NCI-H510A treated with DMSO at 0.1 percent for 48 hours (cell line): ENCODE measurements at regions not wholly inside any gene's neighbourhood (a gene's known extent, or its start where the extent isn't known, plus 50 kb on each side); places are given as distances from the start of the nearest gene placed in this dataset.
"Not testable (repeated sequence)": the region's sequence is repeated elsewhere in the genome, so short reads cannot be mapped to it uniquely, and the experiment has no call there.

ENCODE experiments used
- DNase-seq: peaks from one replicate; lab custom pipeline; 2025; lab: John Stamatoyannopoulos, UW

GRCh38 chr11:69904974-69905535 lies 85.8 kb upstream of the FGF3 start:
- no peak for DNase-seq

GRCh38 chr11:69905611-69906452 lies 86.6 kb upstream of the FGF3 start:
- no peak for DNase-seq

GRCh38 chr11:69906453-69906907 lies 87.3 kb upstream of the FGF3 start:
- DNase-seq = no peak

DNA sequence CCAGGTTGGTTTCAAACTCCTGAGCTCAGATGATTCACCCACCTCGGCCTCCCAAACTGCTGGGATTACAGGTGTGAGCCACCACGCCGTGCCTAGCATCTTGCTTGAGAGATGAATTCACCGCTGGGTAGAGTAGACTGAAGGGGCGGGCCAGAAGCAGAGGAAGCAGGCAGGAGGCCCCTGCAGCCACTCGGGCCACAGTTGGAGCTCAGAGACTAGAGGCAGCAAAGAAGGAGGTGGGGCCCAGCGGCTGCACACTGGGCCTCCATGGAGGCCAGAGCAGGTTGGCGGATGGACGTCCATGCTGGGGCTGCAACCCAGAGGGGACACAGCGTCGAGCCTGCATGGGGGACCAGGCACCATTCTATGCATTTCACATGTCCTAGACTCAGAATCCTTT lies 88.4 kb upstream of the FGF3 start:
- no peak for DNase-seq

- no peak for DNase-seq
Measured at GRCh38 chr11:69908511-69909220, 89.5 kb upstream of the FGF3 start.

- no peak for DNase-seq
Measured at GRCh38 chr11:69909561-69910518, 90.6 kb upstream of the FGF3 start.

DNA sequence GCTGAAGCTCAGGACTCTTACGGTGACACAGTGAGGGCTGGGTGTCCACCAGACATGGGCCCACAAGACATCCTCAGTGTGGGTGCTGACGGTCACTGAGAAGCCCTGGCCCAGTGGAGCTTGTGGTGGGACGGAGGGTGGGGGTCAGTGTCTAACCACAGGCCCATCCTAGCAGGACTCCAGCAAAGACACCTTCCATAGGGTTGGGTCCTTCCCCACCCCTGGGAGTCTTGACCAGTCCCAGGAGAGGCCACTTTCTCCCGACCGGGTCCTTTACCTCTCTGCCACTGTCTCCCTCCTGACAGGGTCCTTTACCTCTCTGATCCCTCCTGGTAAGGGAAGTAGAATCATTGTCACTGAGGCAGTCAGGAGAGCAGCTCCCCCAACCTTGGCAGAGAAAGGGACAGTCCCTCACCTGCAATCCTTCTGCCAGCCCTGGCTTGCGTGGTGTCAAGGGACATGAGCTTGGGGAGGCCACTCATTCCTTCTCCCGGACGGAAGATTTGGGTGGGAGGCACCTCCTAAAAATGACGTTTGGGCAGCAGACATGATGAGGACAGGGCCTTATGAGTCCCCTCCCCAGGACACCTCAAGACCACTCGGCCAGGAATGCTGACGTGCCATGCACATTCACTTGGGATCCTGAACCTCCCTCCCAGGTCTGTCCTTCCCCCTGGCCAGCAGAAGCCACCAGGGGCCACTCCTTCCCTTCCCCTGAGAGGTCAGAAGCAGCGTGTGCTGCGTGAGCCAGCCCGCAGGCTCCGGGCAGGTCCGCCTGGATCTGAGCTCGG lies 91.5 kb upstream of the FGF3 start:
- DNase-seq = no peak

DNA sequence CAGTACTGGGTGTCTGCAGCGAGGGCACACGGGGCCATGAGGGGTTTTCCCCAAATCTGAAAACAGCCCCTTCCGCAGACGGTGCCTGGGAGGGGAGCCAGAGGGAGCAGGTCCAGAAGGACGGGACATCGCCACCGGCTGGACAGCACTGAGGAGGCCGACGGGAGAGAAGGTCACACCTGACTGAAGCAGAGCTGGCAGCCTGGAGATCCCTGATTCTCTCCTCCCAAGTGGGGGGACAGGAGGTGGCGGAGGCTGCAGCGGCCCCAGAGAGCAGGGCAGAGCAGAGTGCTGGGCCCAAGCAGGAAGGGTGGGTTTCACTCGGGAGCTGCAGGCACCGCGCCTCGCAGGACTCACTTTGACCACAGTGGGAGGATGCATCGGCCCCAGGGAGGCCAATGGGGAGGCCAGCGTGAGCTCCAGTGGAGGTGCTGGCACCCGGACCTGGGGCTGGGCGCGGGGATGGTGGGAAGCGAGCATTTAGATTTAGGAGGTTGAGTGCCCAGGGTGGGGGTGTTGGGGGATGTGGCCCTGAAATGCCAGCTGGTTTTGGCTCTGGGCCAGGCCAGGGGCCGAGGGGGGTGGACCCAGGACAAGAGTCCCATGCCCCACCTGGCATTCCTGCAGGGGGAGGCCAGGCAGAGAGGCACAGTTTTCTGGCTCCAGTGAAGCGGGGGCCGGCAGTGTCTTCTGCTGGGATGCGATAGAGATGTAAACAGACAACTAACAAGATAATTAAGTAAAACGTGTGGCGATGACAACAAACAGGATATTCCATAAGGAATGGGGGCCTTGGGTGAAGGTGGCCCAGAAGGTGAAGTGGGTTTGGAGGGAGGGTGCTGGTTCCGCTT lies 92.3 kb upstream of the FGF3 start:
- no peak for DNase-seq

GRCh38 chr11:69912161-69912910 lies 93.1 kb upstream of the FGF3 start:
- DNase-seq = no peak

GRCh38 chr11:69912911-69913451 lies 93.8 kb upstream of the FGF3 start:
- DNase-seq = no peak

GRCh38 chr11:69913591-69914285 lies 94.5 kb upstream of the FGF3 start:
- no peak for DNase-seq

GRCh38 chr11:69914286-69915150 lies 95.3 kb upstream of the FGF3 start:
- DNase-seq = no peak

- DNase-seq = no peak
Measured at GRCh38 chr11:69915151-69915500, 95.9 kb upstream of the FGF3 start.

DNA sequence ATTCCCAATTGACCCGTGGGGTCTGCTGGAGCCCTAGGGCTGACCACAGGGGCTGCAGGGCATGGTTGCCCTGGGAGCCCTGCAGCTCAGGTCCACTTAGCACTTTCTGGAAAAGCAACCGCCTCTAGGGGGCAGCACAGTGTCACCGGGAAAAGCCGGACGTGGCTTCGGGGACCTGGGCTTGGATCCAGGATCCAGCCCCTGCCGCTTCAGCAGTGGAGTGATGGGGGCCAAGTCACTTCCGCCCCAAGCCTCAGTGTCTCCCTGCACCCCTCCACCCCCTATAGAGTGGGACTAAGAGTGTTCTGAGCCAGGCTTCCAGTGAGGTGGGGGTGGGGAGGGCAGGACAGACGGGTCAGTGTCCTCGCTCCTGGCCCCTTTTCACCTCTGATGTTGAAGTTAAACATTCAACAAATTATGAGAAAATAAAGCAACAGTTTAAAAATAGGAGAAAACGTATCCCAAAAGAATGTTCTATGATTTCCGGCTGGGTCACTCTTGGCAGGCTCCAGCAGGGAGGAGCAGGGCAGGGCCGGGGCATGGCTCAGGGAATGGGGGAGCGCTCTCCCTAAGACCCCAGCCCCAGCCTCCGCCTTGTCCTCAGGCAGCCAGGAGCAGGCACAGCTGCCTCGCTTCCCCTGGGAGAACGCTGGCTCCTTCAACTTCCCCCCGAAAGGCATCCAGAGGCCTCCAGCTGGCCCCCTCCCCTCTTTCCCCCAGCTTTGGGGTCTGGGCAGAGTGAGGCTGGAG lies 96.5 kb upstream of the FGF3 start:
- peak; percentile 2 for DNase-seq

DNA sequence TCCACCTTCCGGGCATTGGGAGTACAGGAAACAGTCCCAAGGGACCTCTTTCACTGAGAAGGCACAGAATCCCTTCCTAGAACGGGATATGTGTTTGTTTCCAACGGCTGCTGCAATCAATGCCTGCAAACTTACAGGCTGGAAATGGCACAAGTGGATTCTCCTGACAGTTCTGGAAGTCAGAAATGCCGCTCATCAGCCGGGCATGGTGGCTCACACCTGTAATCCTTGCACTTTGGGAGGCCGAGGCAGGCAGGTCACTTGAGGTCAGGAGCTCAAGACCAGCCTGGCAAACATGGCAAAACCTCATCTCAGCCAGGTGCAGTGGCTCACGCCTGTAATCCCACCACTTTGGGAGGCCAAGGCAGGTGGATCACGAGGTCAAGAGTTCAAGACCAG lies 97.0 kb upstream of the FGF3 start:
- DNase-seq = not testable (repeated sequence)

DNA sequence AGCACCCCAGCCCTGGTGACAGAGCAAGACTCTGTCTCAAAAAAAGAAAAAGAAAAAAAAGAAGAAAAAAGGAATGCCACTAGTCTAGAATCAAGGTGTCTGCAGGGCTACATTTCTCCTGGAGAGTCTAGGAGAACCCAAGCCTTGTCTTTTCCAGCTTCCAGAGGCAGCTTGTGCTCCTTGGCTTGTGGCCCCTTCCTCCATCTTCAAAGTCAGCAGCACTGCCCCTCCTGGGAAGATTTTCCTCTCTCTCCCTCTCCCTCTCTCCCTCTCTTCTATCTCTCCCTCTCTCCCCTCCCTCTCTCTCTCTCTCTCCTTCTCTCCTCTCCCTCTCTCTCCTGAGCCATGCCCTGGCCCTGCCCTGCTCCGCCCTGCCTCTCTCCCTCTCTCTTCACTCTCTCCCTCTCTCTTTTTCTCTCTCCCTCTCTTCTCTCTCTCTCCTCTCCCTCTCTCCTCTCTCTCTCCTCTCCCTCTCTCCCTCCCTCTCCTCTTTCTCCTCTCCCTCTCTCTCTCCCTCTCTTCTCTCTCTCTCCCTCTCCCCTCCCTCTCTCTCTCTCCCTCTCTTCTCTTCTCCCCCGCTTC lies 97.7 kb upstream of the FGF3 start:
- DNase-seq = no peak
